ENCODE measurements at regions not wholly inside any gene's neighbourhood (a gene's known extent, or its start where the extent isn't known, plus 50 kb on each side); places are given as distances from the start of the nearest gene placed in this dataset.
A peak's percentile ranks its signal among the peaks of the same experiment; 100 is the strongest.

DNA sequence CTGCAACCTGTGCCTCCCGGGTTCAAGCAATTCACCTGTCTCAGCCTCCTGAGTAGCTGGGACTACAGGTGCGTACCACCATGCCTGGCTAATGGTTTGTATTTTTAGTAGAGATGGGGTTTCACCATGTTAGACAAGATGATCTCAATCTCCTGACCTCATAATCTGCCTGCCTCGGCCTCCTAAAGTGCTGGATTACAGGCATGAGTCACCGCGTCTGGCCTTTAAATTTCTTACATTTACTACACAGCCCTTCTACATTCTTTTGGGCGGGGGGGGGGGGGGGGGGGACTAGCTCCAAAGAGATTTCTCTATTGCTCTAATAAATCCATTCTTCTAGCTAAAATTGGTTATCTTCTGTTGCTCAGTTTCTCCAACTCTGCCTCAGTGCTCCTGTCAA lies 964.9 kb upstream of the ACVR2A start:
- Histone ChIP-seq H3K27ac (ENCODE audit: poor library complexity, severe bottlenecking) (no peak overlapping the region), H3K27me3 (ENCODE audit: insufficient read depth, poor library complexity, severe bottlenecking) (no peaks in the 10 kb centered on the region), H3K4me1 (ENCODE audit: insufficient read depth, poor library complexity, severe bottlenecking) (peaks cover 8% of the 10 kb centered on the region), H3K36me3 (ENCODE audit: low read depth) (no peaks in the 10 kb centered on the region), H3K4me3 (ENCODE audit: severe bottlenecking) (no peak overlapping the region), H3K9me3 (ENCODE audit: severe bottlenecking) (no peaks in the 10 kb centered on the region)
- TF ChIP-seq, protein P1, sequence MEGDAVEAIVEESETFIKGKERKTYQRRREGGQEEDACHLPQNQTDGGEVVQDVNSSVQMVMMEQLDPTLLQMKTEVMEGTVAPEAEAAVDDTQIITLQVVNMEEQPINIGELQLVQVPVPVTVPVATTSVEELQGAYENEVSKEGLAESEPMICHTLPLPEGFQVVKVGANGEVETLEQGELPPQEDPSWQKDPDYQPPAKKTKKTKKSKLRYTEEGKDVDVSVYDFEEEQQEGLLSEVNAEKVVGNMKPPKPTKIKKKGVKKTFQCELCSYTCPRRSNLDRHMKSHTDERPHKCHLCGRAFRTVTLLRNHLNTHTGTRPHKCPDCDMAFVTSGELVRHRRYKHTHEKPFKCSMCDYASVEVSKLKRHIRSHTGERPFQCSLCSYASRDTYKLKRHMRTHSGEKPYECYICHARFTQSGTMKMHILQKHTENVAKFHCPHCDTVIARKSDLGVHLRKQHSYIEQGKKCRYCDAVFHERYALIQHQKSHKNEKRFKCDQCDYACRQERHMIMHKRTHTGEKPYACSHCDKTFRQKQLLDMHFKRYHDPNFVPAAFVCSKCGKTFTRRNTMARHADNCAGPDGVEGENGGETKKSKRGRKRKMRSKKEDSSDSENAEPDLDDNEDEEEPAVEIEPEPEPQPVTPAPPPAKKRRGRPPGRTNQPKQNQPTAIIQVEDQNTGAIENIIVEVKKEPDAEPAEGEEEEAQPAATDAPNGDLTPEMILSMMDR (IDR thresholded peaks at IDR 0.05; ENCODE audit: poor library complexity, severe bottlenecking) = no peak
- no peak for ATAC-seq (ENCODE audit: low read depth)
- DNase-seq (ENCODE audit: low spot score) = no peak

GRCh38 chr2:146874260-146874658 lies 970.6 kb upstream of the ACVR2A start:
- Histone ChIP-seq H3K4me1 (ENCODE audit: insufficient read depth, poor library complexity, severe bottlenecking) (peaks cover 21% of the 10 kb centered on the region), H3K27ac (ENCODE audit: poor library complexity, severe bottlenecking) (peak overlapping the region; percentile 87), H3K4me3 (ENCODE audit: severe bottlenecking) (no peak overlapping the region), H3K9me3 (ENCODE audit: severe bottlenecking) (no peaks in the 10 kb centered on the region), H3K27me3 (ENCODE audit: insufficient read depth, poor library complexity, severe bottlenecking) (no peaks in the 10 kb centered on the region), H3K36me3 (ENCODE audit: low read depth) (no peaks in the 10 kb centered on the region)
- DNase-seq (ENCODE audit: low spot score) (peak; percentile 80), ATAC-seq (ENCODE audit: low read depth) (peak; percentile 99)
- TF ChIP-seq, protein P1 (IDR thresholded peaks at IDR 0.05; ENCODE audit: poor library complexity, severe bottlenecking) = peak; percentile 22

DNA sequence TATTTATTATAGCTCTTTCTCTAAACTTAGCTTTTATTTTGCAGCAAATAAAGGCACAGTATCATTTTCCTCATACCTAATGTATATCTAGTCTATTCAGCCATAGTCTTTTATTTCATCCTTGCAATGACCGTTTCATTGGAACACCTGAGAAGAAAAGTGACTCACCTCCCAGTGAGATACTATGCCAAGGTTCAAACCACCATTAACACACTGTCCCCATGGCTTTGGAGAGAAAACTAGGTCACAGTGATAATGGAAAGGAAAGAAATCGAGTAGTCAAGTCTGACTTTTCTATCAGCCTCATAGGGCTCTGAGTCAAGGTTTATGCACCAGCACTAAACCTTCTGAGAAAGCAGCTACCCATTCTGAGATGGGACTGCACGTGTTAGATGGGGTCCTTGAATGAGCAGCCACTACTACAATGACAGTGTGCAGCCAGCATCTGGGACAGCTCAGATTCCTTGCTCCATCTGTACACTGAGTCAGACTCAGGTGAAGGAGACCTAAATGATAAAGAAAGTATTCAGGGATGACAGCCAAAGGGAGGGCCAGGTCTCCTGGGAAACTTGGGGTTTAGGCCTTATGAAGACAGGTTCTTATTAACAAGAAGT lies 971.1 kb upstream of the ACVR2A start:
- no peak for DNase-seq (ENCODE audit: low spot score)
- H3K9me3 ChIP-seq (ENCODE audit: severe bottlenecking) = no peaks in the 10 kb centered on the region
- H3K4me3 ChIP-seq (ENCODE audit: severe bottlenecking) = no peak overlapping the region
- TF ChIP-seq, protein P1 (IDR thresholded peaks at IDR 0.05; ENCODE audit: poor library complexity, severe bottlenecking) = no peak
- H3K27me3 ChIP-seq (ENCODE audit: insufficient read depth, poor library complexity, severe bottlenecking) = no peaks in the 10 kb centered on the region
- H3K36me3 ChIP-seq (ENCODE audit: low read depth) = no peaks in the 10 kb centered on the region
- peak; percentile 33 for ATAC-seq (ENCODE audit: low read depth)
- H3K27ac ChIP-seq (ENCODE audit: poor library complexity, severe bottlenecking) = peak overlapping the region; percentile 87
- H3K4me1 ChIP-seq (ENCODE audit: insufficient read depth, poor library complexity, severe bottlenecking) = peaks cover 16% of the 10 kb centered on the region

DNA sequence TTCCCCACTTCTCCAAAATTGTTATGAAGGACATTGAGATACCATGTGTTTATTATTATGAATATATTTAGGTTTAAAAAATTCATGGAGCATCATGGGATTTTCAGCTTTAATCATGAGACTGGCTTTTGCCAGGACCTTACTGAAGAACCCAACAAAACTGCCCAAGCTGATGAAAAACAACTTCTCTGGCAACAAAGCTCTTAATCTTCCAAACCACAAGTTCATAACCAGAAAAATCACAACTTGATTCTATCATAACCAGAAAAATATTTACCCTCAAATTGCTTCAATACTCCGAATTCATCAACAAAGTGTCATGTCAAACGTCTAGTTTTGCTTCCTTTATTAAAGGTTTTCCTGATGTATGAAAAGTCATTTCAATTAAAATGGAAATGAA lies 971.8 kb upstream of the ACVR2A start:
- Histone ChIP-seq H3K36me3 (ENCODE audit: low read depth) (no peaks in the 10 kb centered on the region), H3K4me3 (ENCODE audit: severe bottlenecking) (no peak overlapping the region), H3K4me1 (ENCODE audit: insufficient read depth, poor library complexity, severe bottlenecking) (peaks cover 16% of the 10 kb centered on the region), H3K9me3 (ENCODE audit: severe bottlenecking) (no peaks in the 10 kb centered on the region), H3K27ac (ENCODE audit: poor library complexity, severe bottlenecking) (peak overlapping the region; percentile 87), H3K27me3 (ENCODE audit: insufficient read depth, poor library complexity, severe bottlenecking) (no peaks in the 10 kb centered on the region)
- TF ChIP-seq, protein P1 (IDR thresholded peaks at IDR 0.05; ENCODE audit: poor library complexity, severe bottlenecking) = no peak
- ATAC-seq (ENCODE audit: low read depth) (no peak), DNase-seq (ENCODE audit: low spot score) (no peak)

DNA sequence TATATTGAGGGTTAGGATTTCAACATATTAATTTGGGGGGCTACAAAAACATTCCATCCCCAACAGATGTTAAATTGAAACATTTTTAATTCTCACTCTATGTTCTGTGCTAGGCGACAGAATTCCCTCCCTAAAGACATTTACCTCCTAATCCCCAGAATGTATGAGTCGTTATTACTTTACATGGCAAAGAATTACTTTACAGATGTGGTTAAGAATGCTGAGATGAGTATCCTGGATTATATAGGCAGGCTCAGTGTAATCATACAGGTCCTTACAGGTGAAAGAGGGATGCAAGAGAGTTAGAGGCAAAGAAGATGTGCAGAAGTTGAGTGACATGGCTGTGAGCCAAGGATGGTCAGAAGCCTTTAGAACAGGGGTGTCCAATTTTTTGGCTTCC lies 974.1 kb upstream of the ACVR2A start:
- TF ChIP-seq, protein P1 (IDR thresholded peaks at IDR 0.05; ENCODE audit: poor library complexity, severe bottlenecking) = no peak
- H3K9me3 ChIP-seq (ENCODE audit: severe bottlenecking) = no peaks in the 10 kb centered on the region
- DNase-seq (ENCODE audit: low spot score) (no peak), ATAC-seq (ENCODE audit: low read depth) (no peak)
- H3K27me3 ChIP-seq (ENCODE audit: insufficient read depth, poor library complexity, severe bottlenecking) = no peaks in the 10 kb centered on the region
- no peak overlapping the region for H3K4me3 ChIP-seq (ENCODE audit: severe bottlenecking)
- H3K36me3 ChIP-seq (ENCODE audit: low read depth) = no peaks in the 10 kb centered on the region
- peaks cover 16% of the 10 kb centered on the region for H3K4me1 ChIP-seq (ENCODE audit: insufficient read depth, poor library complexity, severe bottlenecking)
- no peak overlapping the region for H3K27ac ChIP-seq (ENCODE audit: poor library complexity, severe bottlenecking)

Measured in RWPE2 (cell line).